Suprapubic skin (tissue), 3 donors: ENCODE measurements at regions not wholly inside any gene's neighbourhood (a gene's known extent, or its start where the extent isn't known, plus 50 kb on each side); places are given as distances from the start of the nearest gene placed in this dataset.
"Not testable (repeated sequence)": the region's sequence is repeated elsewhere in the genome, so short reads cannot be mapped to it uniquely, and the experiment has no call there.

Source experiments
- CTCF ChIP-seq, 2 donors: fragments of 200-600 bp in 1 of 2; fragments of 450-650 bp in 1 of 2; sonication (generic) in 1 of 2; IDR thresholded peaks; one replicate each; pipeline ENCODE4 v1.5.1; 2016 to 2019; ENCODE audit warnings: antibody characterized with exemption in 2 of 2, mild to moderate bottlenecking in 1 of 2, moderate library complexity in 1 of 2
- POLR2AphosphoS5 ChIP-seq, 3 donors: sonication (generic); formaldehyde crosslinking; IDR thresholded peaks; one replicate each; pipeline ENCODE4 v1.6.1; 2017; ENCODE audit warnings: antibody characterized with exemption in 3 of 3

GRCh38 chr1:146530958-146531357 is 302.1 kb upstream of the NOTCH2NLA start:
- TF ChIP-seq CTCF, POLR2AphosphoS5 (IDR thresholded peaks at IDR 0.05): not testable (repeated sequence)
